Stimulated activated CD8-positive, alpha-beta memory T cell treated with anti-CD3 and anti-CD28 coated beads, Interleukin-7, amount 100 ng/mL, for 1 hour (primary cell): ENCODE measurements at regions not wholly inside any gene's neighbourhood (a gene's known extent, or its start where the extent isn't known, plus 50 kb on each side); places are given as distances from the start of the nearest gene placed in this dataset.
"Not testable (repeated sequence)": the region's sequence is repeated elsewhere in the genome, so short reads cannot be mapped to it uniquely, and the experiment has no call there.

Source experiments
- DNase-seq, 2 donors: peaks; one replicate each; pipeline ENCODE4 v3.0.0-alpha.2; 2020; ENCODE audit warnings: low read depth in 2 of 2

DNA sequence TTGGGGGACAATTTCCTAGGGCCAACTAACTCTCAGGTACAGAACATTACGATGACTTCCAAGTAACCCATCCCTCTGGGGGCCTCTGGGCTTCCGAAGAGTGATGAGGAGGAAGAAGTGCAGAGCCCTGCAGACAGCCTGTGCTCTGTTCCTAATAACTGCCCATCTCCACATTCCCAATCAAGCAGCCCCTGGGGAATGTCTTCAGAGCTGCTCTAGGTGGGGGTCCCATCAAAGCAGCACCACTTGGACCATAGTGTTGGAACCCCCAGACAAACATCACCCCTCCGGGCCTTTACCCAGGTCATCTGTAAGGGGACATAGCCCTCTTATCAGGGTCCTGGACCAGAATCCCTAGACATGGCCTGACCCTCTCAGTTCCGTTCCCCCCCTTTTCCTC is 357.3 kb downstream of the NPHP4 start:
- no peak for DNase-seq

GRCh38 chr1:5632814-5633213 is 359.4 kb downstream of the NPHP4 start:
- DNase-seq: no peak

GRCh38 chr1:5632224-5632623 is 360.0 kb downstream of the NPHP4 start:
- DNase-seq: no peak

GRCh38 chr1:5628416-5628815 is 363.8 kb downstream of the NPHP4 start:
- DNase-seq: no peak

GRCh38 chr1:5623399-5623798 is 368.8 kb downstream of the NPHP4 start:
- no peak for DNase-seq

DNA sequence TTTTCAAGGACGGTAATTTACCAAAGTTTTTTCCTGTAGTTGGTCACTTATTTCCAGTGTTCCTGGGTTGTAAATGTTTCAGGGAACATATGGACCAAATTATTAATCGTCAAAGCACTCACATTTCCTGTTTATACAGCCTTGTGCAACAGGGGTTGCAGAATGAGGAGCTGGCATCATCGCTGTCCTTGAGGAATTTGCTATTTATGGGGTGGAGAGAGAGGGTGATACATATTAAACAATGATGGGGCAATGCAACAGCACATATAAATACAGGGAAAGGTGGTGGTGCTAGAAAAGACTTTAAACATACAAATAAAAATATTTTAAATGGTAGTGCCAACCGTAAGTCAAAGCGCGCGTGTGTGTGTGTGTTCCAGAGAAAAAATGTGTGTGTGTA is 369.8 kb downstream of the NPHP4 start:
- DNase-seq: no peak

- DNase-seq: no peak
Measured at GRCh38 chr1:5621692-5622091, 370.5 kb downstream of the NPHP4 start.

DNA sequence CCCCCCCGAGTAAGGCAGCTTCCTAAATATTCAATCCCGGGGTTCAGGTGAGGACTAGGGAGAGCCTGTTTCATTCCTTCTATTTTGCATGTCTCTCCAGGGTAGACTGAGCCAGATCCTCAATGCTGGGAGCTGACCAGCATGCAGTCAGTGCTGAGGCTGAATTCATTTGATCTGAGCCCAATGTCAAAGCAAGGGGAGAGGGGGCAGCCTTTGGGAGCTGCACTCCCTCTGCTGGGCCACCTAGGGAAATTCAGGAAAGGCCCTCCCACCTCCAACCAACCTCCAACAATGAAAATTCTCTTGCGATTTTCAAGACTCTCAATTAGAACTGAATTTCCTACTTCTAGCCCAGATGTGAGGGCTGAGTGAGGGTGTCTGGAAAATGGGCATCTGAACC is 371.2 kb downstream of the NPHP4 start:
- DNase-seq: no peak

DNA sequence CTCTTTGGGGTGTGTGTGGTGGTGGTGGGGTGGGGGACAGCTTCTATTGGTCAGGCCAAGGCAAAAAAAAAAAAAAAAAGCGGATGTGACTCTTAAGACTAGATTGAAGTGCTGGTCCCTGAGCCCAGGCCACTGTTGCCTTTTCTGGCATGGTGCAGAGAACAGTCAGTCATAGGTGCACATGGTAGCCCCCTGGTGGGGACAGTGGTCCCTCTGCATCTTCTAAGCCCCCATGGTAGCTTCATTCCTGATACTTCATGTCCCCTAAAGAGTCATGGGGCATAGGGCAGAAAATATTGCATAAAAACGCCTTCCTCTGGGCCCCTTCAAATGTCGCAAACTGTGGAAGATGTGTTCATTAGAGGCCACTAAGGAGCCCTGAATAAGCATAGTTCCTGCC is 371.8 kb downstream of the NPHP4 start:
- no peak for DNase-seq

DNA sequence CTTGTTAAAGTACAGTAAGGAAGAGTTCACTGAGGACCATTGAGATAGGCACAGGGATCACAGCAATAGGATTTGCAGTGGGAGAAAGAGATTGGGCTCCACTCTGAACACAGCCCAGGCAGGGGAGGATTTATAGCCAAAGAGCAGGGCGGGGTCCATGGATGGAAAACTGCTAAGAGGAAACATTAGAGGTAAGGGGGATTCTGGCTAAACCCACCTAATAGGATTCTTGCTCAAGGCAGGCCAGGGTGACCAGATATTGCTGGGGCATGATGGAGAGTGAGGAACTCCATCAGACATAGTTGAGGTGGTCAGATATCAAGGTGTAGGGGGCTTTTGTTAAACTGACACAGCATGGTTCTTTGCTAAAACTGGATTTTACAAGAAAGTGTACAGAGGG is 372.8 kb downstream of the NPHP4 start:
- no peak for DNase-seq

DNA sequence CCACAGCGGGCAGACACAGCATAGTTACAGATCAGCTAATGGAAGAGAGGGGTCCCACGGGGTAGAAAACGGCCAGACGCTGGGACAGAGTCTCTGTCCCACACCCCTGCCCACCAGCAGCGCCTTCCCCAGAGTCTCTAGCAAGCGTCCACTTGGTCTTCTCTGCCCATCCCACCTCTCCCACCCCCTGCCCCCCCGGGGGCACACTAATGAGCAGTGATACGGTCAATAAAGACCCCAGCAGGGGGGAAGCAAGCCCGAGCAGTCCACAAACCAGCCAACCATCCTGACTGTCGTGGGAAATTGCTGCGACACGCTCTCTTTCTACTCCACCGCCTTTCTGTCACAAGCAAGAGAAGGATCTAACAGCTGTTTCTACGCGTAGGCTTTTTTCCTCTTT is 374.7 kb downstream of the NPHP4 start:
- DNase-seq: no peak

- no peak for DNase-seq
Measured at GRCh38 chr1:5617179-5617520, 375.1 kb downstream of the NPHP4 start.

GRCh38 chr1:5616366-5617178 is 375.7 kb downstream of the NPHP4 start:
- no peak for DNase-seq

DNA sequence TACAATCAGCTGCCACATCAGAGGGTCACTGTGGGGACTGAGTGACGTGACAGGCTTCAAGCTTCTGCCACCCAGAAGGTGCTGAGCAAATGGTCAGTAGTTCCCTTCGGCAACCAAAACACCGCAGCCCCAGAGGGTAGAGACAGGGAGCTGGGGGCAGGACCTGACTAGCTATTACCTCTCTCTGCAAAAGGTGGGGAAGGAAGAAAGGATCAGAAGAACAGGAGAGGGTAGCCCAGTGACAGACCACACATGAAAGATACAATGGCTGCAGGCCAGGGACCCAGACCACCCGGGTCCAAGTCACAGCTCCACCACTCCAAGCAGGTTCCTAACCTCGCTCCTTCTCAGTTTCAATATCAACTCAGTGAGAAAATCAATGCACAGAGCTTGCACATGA is 377.1 kb downstream of the NPHP4 start:
- DNase-seq: no peak

- DNase-seq: no peak
Measured at GRCh38 chr1:5613900-5614299, 378.3 kb downstream of the NPHP4 start.

- no peak for DNase-seq
Measured at GRCh38 chr1:5611851-5612250, 380.4 kb downstream of the NPHP4 start.

- no peak for DNase-seq
Measured at GRCh38 chr1:5611431-5611830, 380.8 kb downstream of the NPHP4 start.

GRCh38 chr1:5610432-5610831 is 381.8 kb downstream of the NPHP4 start:
- DNase-seq: no peak

- DNase-seq: no peak
Measured at GRCh38 chr1:5603353-5604104, 388.7 kb downstream of the NPHP4 start.

GRCh38 chr1:5602718-5603117 is 389.5 kb downstream of the NPHP4 start:
- not testable (repeated sequence) for DNase-seq

DNA sequence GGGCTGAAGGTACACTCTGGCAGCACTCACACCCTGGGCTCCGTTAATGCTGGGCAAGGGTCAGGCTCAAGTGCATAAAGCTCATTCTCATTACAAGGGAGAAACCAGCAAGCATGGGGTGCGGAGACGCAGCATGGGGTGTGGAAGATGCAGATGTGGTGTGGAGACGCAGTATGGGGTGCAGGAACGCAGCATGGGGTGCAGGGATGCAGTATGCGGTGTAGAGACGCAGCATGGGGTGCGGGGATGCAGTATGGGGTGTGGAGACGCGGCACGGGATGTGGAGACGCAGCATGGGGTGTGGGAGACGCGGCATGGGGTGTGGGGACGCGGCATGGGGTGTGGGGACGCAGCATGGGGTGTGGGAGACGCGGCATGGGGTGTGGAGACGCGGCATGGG is 390.7 kb downstream of the NPHP4 start:
- no peak for DNase-seq

DNA sequence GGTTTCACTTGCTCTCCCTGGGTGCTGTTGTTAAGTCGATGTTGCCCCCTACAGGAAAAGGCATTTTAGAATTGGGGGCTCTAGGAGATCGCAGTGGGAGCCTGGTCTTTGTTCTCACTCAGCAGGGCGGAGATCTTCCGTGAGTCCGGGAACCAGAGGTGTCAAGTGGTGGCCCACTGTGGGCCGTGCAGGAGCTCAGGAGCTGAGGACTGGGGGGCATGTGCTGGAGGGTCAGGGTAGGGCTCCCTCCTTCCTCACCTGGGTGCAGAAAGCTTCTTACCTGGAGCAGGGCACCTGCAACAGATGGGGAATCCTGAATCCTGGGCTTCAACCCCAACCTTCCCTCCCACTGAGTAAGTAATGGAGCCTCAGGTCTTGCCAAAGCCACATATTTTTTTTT is 392.7 kb downstream of the NPHP4 start:
- DNase-seq: no peak

GRCh38 chr1:5598824-5599395 is 393.3 kb downstream of the NPHP4 start:
- no peak for DNase-seq
